IMR-90 (cell line): ENCODE measurements at regions not wholly inside any gene's neighbourhood (a gene's known extent, or its start where the extent isn't known, plus 50 kb on each side); places are given as distances from the start of the nearest gene placed in this dataset.

Experiments
- CEBPB ChIP-seq: IDR thresholded peaks from 2 replicates; pipeline ENCODE4 v1.6.1; 2012; ENCODE audit warnings: low read depth, low read length, improper control_type of control experiment
- CTCF ChIP-seq: conservative IDR thresholded peaks from 2 replicates; pipeline ENCODE4 v1.5.1; 2012; ENCODE audit warnings: mild to moderate bottlenecking, low read depth, low read length, improper control_type of control experiment
- FOS ChIP-seq: fragments of 150-350 bp; IDR thresholded peaks from 2 replicates; pipeline ENCODE4 v1.6.1; 2016; ENCODE audit warnings: low read depth, low read length
- MAFK ChIP-seq: IDR thresholded peaks from 2 replicates; pipeline ENCODE4 v1.6.1; 2012; ENCODE audit warnings: low read depth, low read length, improper control_type of control experiment
- MXI1 ChIP-seq: IDR thresholded peaks from 2 replicates; pipeline ENCODE4 v1.6.1; 2012; ENCODE audit warnings: low read depth, mild to moderate bottlenecking, low read length, moderate library complexity, borderline replicate concordance
- POLR2A ChIP-seq: IDR thresholded peaks from 2 replicates; pipeline ENCODE4 v1.6.1; 2012; ENCODE audit warnings: mild to moderate bottlenecking, low read depth, low read length
- RAD21 ChIP-seq: IDR thresholded peaks from 2 replicates; pipeline ENCODE4 v1.6.1; 2012; ENCODE audit warnings: low read length, improper control_type of control experiment
- SMC3 ChIP-seq: fragments of 150-350 bp; IDR thresholded peaks from 2 replicates; pipeline ENCODE4 v1.6.1; 2016; ENCODE audit warnings: low read depth, mild to moderate bottlenecking, antibody characterized with exemption, low read length, moderate library complexity
- USF2 ChIP-seq: fragments of 150-350 bp; IDR thresholded peaks from 2 replicates; pipeline ENCODE4 v1.6.1; 2017; ENCODE audit warnings: mild to moderate bottlenecking, antibody characterized with exemption, low read length, low read depth
- TF ChIP-seq, protein P1 (sequence below): fragments of 150-350 bp; IDR thresholded peaks from 2 replicates; pipeline ENCODE4 v1.6.1; 2016; ENCODE audit warnings: low read depth, mild to moderate bottlenecking, low read length, moderate library complexity, borderline replicate concordance

GRCh38 chr4:27764526-27764837, 903.8 kb downstream of the STIM2 start:
- TF ChIP-seq RAD21 (no peak), POLR2A (no peak), CTCF (no peak), MAFK (no peak), MXI1 (no peak), CEBPB (no peak), USF2 (no peak), SMC3 (no peak), FOS (no peak)
- TF ChIP-seq, protein P1, sequence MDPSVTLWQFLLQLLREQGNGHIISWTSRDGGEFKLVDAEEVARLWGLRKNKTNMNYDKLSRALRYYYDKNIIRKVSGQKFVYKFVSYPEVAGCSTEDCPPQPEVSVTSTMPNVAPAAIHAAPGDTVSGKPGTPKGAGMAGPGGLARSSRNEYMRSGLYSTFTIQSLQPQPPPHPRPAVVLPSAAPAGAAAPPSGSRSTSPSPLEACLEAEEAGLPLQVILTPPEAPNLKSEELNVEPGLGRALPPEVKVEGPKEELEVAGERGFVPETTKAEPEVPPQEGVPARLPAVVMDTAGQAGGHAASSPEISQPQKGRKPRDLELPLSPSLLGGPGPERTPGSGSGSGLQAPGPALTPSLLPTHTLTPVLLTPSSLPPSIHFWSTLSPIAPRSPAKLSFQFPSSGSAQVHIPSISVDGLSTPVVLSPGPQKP, result no peak
